GM19239 (cell line): ENCODE measurements at regions not wholly inside any gene's neighbourhood (a gene's known extent, or its start where the extent isn't known, plus 50 kb on each side); places are given as distances from the start of the nearest gene placed in this dataset.
"Not testable (repeated sequence)": the region's sequence is repeated elsewhere in the genome, so short reads cannot be mapped to it uniquely, and the experiment has no call there.

ENCODE experiments used
- DNase-seq: peaks from one replicate; pipeline ENCODE4 v3.0.0; 2011; ENCODE audit warnings: low spot score; ENCODE audit not compliant: insufficient read length
- FAIRE-seq: peaks from 2 replicates; lab custom pipeline; 2011; peaks lifted over from hg19 to GRCh38; lab: Jason Lieb, UNC

DNA sequence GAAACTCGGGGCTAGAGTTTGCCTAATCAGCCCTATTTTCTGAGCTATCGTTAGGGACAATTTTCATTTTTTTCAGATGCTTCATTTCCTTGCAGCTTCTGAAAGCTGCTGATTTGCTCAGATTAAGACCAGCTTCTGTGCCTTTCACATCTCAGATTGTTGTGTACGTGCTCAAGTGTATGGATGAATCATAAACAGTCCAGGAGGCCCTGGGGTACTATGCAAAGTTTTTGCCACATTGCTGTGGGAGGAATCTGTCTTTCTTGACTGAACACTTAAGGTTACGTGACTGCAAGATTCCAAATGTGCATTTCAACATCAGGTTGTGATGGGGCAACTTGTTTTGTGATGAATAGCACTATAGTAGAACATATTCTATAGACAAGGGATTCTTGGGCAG lies 280.8 kb downstream of the CDY2B start:
- not testable (repeated sequence) for DNase-seq, FAIRE-seq

DNA sequence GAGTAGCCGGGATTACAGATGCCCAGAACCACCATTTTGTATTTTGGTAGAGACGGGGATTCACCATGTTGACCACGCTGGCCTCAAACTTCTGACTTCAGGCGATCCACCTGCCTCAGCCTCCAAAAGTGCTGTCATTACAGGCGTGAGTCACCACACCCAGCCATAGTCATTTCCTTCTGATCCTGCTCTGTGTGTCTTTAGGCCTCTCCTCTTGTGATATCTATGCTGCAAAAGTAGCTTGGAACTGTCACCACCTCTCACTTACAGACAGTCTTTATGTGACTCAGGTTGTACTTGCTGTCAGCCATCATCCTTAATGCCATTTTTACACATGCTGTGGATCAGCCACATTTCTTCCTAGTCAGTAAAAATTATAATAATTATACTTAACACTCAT lies 286.3 kb downstream of the CDY2B start:
- DNase-seq, FAIRE-seq: not testable (repeated sequence)

DNA sequence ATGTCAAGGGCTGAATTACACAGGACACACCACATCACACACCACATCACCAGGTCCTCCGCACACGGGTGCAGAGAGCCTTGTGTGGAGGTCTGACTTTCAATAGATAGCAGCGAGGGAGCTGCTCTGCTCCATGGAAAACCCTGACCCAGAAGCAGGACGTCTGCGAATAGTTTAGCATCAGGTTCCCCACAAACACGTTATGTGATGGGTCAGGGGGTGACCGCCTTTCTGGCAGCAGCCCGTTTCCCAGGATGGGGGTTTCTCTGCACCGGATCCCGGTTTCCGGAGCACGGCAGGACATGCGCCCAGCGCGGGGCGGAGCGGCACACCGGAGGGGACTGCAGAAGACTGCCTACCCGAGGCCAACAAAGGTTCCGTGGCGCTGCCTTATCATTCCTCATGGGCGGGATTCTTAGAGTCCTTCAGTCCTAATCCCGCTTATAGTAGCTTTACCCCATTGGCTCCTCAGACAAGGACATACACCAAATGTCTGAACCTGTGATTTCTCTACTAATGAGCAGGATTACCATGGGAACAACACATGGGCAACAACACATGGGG lies 300.0 kb downstream of the CDY2B start:
- DNase-seq, FAIRE-seq: not testable (repeated sequence)

DNA sequence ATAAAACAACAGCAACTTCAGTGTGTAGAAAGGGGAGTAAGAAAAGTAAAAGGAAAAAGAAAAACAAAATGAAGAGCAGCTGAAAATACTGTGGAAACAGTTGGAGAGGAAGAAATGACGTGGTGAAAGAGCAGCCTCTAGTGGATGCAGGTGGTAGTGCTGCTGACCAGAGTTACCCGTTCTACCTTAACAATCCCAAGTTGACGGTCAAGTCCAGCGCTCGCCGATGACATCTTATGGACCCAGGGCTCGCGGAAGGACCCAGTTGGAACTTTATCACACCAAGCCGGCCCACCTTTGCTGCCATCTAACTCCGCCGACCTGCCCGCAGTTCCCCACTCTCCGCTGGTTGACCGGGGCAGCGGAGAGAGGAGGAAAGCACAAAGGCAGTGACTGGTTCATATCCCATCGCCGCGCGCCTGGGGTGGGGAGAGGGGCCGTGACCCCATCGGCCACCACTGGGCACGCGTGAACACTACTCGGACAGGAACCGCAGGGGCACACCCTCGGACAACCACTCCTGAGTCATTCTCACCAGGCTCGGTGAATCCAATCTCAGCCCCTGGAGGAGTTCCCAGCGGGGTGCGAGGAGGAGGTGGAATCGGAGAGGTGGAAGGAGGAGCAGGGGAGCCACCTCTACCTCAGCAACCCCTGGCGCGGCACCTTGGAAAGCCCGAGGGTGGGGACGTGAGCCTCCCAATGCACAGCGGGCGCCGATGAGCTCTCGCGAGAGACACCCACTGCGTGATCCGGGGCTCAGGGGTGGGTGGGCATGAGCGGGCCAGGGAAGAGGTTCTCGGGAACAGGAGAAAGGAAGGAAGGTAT lies 300.7 kb downstream of the CDY2B start:
- peak; percentile 83 for FAIRE-seq

DNA sequence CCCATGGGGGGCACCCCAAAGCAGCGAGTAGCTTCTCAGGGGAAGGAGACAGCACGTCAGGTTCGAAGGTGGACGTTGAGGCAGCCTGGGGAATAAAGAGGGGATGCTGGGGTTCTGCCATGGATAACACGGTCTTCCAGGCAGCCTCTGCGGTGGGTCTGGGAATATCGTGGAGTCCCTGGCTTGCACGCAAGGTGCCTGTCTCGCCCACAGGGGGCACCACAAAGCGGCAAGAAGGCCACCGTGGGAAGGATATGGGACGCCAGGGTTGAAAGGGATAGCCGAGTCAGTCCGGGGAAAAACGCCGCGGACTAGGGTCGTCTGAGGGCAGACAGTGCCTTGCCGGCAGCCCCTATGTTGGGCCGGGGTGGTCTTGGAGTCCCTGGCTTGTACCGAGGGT lies 316.9 kb downstream of the CDY2B start:
- FAIRE-seq, DNase-seq: not testable (repeated sequence)

More for the DNA sequence above, 300.7 kb downstream of the CDY2B start:
- DNase-seq = not testable (repeated sequence)
